H1 (cell line): ENCODE measurements at regions not wholly inside any gene's neighbourhood (a gene's known extent, or its start where the extent isn't known, plus 50 kb on each side); places are given as distances from the start of the nearest gene placed in this dataset.

Experiments
- CBX5 ChIP-seq: fragments of 300-800, 300-1000 bp; sonication (generic); IDR thresholded peaks from 2 replicates; pipeline ENCODE4 v1.7.1; 2016; ENCODE audit warnings: antibody characterized with exemption, low read length, low read depth
- CHD1 ChIP-seq: IDR thresholded peaks from 2 replicates; pipeline ENCODE4 v1.6.1; 2012; ENCODE audit warnings: low read depth, low read length, improper control_type of control experiment
- POLR2A ChIP-seq, 2 experiments: IDR thresholded peaks; 1 replicate in 1 of 2; 2 replicates in 1 of 2; pipeline ENCODE4 v1.6.1; 2011; ENCODE audit warnings: low read depth in 2 of 2, low read length in 2 of 2, mild to moderate bottlenecking in 2 of 2; ENCODE audit errors: control extremely low read depth in 1 of 2
- TF ChIP-seq, protein P1 (sequence below): fragments of 300-600 bp; sonication (generic); IDR thresholded peaks from 2 replicates; pipeline ENCODE4 v1.7.1; 2012; ENCODE audit warnings: low read length, moderate library complexity, mild to moderate bottlenecking, inconsistent platforms; ENCODE audit not compliant: insufficient replicate concordance
- TF ChIP-seq, protein P2 (sequence below): IDR thresholded peaks from 2 replicates; pipeline ENCODE4 v1.6.1; 2011; ENCODE audit warnings: low read depth, mild to moderate bottlenecking, low read length; ENCODE audit not compliant: insufficient read depth

DNA sequence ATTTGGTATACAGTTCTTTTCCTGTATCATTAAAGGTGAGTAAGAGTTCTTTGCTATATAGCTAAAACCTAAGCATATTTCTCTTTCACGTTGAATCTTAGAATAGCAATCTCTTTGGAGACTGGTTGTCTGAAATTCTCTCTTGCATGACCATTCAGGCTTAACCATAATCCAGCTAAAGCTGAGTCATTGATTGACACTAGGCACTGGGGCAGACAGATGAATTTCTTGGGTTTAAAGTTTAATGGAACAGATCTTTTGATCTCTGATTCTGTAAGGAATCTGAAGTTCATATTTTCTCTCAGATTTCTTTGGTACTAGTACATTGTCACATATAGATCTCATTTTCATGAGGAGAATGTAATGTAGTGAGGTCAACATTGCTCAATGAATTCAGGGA is 397.3 kb upstream of the MIR17HG start (continued):
- TF ChIP-seq, protein P1, sequence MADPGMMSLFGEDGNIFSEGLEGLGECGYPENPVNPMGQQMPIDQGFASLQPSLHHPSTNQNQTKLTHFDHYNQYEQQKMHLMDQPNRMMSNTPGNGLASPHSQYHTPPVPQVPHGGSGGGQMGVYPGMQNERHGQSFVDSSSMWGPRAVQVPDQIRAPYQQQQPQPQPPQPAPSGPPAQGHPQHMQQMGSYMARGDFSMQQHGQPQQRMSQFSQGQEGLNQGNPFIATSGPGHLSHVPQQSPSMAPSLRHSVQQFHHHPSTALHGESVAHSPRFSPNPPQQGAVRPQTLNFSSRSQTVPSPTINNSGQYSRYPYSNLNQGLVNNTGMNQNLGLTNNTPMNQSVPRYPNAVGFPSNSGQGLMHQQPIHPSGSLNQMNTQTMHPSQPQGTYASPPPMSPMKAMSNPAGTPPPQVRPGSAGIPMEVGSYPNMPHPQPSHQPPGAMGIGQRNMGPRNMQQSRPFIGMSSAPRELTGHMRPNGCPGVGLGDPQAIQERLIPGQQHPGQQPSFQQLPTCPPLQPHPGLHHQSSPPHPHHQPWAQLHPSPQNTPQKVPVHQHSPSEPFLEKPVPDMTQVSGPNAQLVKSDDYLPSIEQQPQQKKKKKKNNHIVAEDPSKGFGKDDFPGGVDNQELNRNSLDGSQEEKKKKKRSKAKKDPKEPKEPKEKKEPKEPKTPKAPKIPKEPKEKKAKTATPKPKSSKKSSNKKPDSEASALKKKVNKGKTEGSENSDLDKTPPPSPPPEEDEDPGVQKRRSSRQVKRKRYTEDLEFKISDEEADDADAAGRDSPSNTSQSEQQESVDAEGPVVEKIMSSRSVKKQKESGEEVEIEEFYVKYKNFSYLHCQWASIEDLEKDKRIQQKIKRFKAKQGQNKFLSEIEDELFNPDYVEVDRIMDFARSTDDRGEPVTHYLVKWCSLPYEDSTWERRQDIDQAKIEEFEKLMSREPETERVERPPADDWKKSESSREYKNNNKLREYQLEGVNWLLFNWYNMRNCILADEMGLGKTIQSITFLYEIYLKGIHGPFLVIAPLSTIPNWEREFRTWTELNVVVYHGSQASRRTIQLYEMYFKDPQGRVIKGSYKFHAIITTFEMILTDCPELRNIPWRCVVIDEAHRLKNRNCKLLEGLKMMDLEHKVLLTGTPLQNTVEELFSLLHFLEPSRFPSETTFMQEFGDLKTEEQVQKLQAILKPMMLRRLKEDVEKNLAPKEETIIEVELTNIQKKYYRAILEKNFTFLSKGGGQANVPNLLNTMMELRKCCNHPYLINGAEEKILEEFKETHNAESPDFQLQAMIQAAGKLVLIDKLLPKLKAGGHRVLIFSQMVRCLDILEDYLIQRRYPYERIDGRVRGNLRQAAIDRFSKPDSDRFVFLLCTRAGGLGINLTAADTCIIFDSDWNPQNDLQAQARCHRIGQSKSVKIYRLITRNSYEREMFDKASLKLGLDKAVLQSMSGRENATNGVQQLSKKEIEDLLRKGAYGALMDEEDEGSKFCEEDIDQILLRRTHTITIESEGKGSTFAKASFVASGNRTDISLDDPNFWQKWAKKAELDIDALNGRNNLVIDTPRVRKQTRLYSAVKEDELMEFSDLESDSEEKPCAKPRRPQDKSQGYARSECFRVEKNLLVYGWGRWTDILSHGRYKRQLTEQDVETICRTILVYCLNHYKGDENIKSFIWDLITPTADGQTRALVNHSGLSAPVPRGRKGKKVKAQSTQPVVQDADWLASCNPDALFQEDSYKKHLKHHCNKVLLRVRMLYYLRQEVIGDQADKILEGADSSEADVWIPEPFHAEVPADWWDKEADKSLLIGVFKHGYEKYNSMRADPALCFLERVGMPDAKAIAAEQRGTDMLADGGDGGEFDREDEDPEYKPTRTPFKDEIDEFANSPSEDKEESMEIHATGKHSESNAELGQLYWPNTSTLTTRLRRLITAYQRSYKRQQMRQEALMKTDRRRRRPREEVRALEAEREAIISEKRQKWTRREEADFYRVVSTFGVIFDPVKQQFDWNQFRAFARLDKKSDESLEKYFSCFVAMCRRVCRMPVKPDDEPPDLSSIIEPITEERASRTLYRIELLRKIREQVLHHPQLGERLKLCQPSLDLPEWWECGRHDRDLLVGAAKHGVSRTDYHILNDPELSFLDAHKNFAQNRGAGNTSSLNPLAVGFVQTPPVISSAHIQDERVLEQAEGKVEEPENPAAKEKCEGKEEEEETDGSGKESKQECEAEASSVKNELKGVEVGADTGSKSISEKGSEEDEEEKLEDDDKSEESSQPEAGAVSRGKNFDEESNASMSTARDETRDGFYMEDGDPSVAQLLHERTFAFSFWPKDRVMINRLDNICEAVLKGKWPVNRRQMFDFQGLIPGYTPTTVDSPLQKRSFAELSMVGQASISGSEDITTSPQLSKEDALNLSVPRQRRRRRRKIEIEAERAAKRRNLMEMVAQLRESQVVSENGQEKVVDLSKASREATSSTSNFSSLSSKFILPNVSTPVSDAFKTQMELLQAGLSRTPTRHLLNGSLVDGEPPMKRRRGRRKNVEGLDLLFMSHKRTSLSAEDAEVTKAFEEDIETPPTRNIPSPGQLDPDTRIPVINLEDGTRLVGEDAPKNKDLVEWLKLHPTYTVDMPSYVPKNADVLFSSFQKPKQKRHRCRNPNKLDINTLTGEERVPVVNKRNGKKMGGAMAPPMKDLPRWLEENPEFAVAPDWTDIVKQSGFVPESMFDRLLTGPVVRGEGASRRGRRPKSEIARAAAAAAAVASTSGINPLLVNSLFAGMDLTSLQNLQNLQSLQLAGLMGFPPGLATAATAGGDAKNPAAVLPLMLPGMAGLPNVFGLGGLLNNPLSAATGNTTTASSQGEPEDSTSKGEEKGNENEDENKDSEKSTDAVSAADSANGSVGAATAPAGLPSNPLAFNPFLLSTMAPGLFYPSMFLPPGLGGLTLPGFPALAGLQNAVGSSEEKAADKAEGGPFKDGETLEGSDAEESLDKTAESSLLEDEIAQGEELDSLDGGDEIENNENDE, result no peak
- TF ChIP-seq POLR2A (IDR thresholded peaks at IDR 0.05; ENCODE audit: control extremely low read depth in 1 of 2, low read depth in 2 of 2, low read length in 2 of 2) (no peak), CHD1 (no peak), CBX5 (no peak)
- TF ChIP-seq, protein P2, sequence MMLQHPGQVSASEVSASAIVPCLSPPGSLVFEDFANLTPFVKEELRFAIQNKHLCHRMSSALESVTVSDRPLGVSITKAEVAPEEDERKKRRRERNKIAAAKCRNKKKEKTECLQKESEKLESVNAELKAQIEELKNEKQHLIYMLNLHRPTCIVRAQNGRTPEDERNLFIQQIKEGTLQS, result no peak
